ENCODE measurements at regions not wholly inside any gene's neighbourhood (a gene's known extent, or its start where the extent isn't known, plus 50 kb on each side); places are given as distances from the start of the nearest gene placed in this dataset.

DNA sequence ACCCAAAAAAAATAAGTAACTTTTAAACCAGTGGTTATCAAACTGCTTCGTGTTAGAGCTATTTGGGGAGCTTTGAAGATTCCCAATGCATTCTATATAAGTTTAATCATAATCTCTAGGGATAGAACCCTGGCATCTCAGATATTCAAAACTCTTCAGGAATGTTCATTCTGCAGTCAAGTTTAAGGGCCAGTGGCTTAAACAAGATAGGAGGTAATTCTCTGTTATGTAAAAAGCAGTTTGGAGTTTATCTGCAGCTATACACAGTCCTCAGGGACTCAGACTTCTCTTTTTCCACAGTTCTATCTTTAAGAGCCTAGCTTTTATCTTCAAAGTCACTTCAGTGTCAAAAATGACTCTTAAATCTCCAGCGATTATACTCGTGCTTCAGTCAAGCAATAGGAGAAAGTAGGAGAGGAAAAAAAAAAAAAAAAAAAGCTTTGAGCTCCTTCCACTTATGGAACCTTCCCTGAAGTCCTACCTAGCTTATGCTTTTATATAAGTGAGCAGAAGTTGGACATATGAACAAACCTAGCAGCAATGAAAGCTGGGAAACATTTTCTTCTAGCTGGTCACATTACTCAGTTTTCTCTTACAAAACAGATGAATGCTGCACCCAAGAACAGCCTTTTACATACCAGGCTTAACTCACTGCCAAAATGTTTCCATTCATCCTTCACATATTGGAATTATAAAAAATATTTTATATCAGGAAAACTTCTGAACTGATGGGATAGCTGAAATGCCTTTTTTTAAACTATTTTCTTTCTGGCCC is 302.8 kb downstream of the FSCB start:
- H2AFZ ChIP-seq = no peak overlapping the region
- Mint-ChIP-seq H3K27me3 (ENCODE audit: insufficient read depth, low read depth, poor library complexity) (peaks cover 2% of the 10 kb centered on the region), H3K36me3 (ENCODE audit: low read depth) (no peaks in the 10 kb centered on the region; the same call in 2 of the 3 replicates), H3K4me3 (no peak overlapping the region), H3K4me1 (peaks cover 21% of the 10 kb centered on the region), H3K9me3 (peaks cover 6% of the 10 kb centered on the region; the same call in 2 of the 3 replicates), H3K27ac (no peak overlapping the region)
- H3K9me2 ChIP-seq (ENCODE audit: insufficient read depth) = no peaks in the 10 kb centered on the region
- DNase-seq (ENCODE audit: low spot score) (peak; percentile 72), ATAC-seq (peak; percentile 71)
- peak overlapping the region; percentile 42; the same call in 1 of the 2 replicates for H3K27ac ChIP-seq (ENCODE audit: low read depth)
- H3K4me3 ChIP-seq = no peak overlapping the region
- H3K4me2 ChIP-seq = peak overlapping the region; percentile 29
- H3F3A ChIP-seq (replicated peaks; ENCODE audit: low read depth) = no peaks in the 10 kb centered on the region
- peaks cover 19% of the 10 kb centered on the region for H3K4me1 ChIP-seq (ENCODE audit: insufficient read depth)
- TF ChIP-seq POLR2AphosphoS5 (IDR thresholded peaks at IDR 0.05; ENCODE audit: low read depth) = no peak
- peak; percentile 37; the same call in 1 of the 2 replicates for TF ChIP-seq NANOG (IDR thresholded peaks at IDR 0.05; ENCODE audit: borderline replicate concordance)
- no peaks in the 10 kb centered on the region for H3K36me3 ChIP-seq (ENCODE audit: insufficient read depth)
- no peaks in the 10 kb centered on the region for H3K79me2 ChIP-seq (replicated peaks; ENCODE audit: insufficient read depth)
- H4K20me1 ChIP-seq (replicated peaks; ENCODE audit: insufficient read depth) = no peaks in the 10 kb centered on the region
- H3K27me3 ChIP-seq (ENCODE audit: insufficient read depth) = no peaks in the 10 kb centered on the region

DNA sequence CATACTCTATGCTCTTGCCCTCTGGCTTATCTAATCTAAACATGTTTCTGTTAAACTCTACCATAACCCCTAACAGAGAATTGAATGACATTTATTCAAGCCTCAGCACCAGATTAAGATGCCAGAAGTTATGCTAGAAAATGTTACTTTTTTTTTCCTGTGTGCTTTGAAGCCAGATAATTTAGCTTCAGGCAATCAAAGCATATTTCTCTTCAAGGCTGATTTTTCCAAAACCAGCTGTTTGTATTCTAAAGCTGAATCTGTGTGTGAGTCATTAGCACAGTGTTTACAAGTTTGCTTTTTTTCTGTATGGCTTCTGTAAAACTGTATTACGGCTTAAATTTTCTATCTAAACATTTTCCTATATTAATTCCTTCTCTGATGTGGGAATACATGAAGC is 326.1 kb downstream of the FSCB start:
- H4K20me1 ChIP-seq (replicated peaks; ENCODE audit: insufficient read depth) = no peaks in the 10 kb centered on the region
- no peaks in the 10 kb centered on the region for H3F3A ChIP-seq (replicated peaks; ENCODE audit: low read depth)
- H3K27ac ChIP-seq (ENCODE audit: low read depth) = no peak overlapping the region
- DNase-seq (ENCODE audit: low spot score) (no peak), ATAC-seq (no peak)
- H3K36me3 Mint-ChIP-seq (ENCODE audit: low read depth) = peaks cover 3% of the 10 kb centered on the region; the same call in 1 of the 3 replicates
- peaks cover 3% of the 10 kb centered on the region; the same call in 2 of the 3 replicates for H3K9me3 Mint-ChIP-seq
- no peak overlapping the region for H3K27ac Mint-ChIP-seq
- H3K4me2 ChIP-seq = no peak overlapping the region
- no peak overlapping the region for H3K4me3 Mint-ChIP-seq
- H3K4me1 Mint-ChIP-seq = 0 out of 3 replicates have a peak, but pooled peaks cover 4% of the 10 kb centered on the region
- no peak overlapping the region for H3K4me3 ChIP-seq
- no peaks in the 10 kb centered on the region for H3K4me1 ChIP-seq (ENCODE audit: insufficient read depth)
- H3K79me2 ChIP-seq (replicated peaks; ENCODE audit: insufficient read depth) = no peaks in the 10 kb centered on the region
- no peaks in the 10 kb centered on the region for H3K27me3 ChIP-seq (ENCODE audit: insufficient read depth)
- no peaks in the 10 kb centered on the region for H3K9me2 ChIP-seq (ENCODE audit: insufficient read depth)
- H3K27me3 Mint-ChIP-seq (ENCODE audit: insufficient read depth, low read depth, poor library complexity) = no peaks in the 10 kb centered on the region
- no peaks in the 10 kb centered on the region for H3K36me3 ChIP-seq (ENCODE audit: insufficient read depth)
- no peak overlapping the region for H2AFZ ChIP-seq
- TF ChIP-seq, protein P1, sequence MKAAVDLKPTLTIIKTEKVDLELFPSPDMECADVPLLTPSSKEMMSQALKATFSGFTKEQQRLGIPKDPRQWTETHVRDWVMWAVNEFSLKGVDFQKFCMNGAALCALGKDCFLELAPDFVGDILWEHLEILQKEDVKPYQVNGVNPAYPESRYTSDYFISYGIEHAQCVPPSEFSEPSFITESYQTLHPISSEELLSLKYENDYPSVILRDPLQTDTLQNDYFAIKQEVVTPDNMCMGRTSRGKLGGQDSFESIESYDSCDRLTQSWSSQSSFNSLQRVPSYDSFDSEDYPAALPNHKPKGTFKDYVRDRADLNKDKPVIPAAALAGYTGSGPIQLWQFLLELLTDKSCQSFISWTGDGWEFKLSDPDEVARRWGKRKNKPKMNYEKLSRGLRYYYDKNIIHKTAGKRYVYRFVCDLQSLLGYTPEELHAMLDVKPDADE (IDR thresholded peaks at IDR 0.05) = no peak
- TF ChIP-seq EZH2phosphoT487 (IDR thresholded peaks at IDR 0.05; ENCODE audit: unreplicated experiment) (no peak), STAT1 (IDR thresholded peaks at IDR 0.05; ENCODE audit: unreplicated experiment) (no peak), ZNF331 (CRISPR knock-in tag; IDR thresholded peaks at IDR 0.05; ENCODE audit: low read depth) (no peak), NANOG (IDR thresholded peaks at IDR 0.05; ENCODE audit: borderline replicate concordance) (no peak)
- TF ChIP-seq, protein P2, sequence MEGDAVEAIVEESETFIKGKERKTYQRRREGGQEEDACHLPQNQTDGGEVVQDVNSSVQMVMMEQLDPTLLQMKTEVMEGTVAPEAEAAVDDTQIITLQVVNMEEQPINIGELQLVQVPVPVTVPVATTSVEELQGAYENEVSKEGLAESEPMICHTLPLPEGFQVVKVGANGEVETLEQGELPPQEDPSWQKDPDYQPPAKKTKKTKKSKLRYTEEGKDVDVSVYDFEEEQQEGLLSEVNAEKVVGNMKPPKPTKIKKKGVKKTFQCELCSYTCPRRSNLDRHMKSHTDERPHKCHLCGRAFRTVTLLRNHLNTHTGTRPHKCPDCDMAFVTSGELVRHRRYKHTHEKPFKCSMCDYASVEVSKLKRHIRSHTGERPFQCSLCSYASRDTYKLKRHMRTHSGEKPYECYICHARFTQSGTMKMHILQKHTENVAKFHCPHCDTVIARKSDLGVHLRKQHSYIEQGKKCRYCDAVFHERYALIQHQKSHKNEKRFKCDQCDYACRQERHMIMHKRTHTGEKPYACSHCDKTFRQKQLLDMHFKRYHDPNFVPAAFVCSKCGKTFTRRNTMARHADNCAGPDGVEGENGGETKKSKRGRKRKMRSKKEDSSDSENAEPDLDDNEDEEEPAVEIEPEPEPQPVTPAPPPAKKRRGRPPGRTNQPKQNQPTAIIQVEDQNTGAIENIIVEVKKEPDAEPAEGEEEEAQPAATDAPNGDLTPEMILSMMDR (conservative IDR thresholded peaks at IDR 0.05; ENCODE audit: low read depth in 2 of 2) = no peak
- TF ChIP-seq, protein P3, sequence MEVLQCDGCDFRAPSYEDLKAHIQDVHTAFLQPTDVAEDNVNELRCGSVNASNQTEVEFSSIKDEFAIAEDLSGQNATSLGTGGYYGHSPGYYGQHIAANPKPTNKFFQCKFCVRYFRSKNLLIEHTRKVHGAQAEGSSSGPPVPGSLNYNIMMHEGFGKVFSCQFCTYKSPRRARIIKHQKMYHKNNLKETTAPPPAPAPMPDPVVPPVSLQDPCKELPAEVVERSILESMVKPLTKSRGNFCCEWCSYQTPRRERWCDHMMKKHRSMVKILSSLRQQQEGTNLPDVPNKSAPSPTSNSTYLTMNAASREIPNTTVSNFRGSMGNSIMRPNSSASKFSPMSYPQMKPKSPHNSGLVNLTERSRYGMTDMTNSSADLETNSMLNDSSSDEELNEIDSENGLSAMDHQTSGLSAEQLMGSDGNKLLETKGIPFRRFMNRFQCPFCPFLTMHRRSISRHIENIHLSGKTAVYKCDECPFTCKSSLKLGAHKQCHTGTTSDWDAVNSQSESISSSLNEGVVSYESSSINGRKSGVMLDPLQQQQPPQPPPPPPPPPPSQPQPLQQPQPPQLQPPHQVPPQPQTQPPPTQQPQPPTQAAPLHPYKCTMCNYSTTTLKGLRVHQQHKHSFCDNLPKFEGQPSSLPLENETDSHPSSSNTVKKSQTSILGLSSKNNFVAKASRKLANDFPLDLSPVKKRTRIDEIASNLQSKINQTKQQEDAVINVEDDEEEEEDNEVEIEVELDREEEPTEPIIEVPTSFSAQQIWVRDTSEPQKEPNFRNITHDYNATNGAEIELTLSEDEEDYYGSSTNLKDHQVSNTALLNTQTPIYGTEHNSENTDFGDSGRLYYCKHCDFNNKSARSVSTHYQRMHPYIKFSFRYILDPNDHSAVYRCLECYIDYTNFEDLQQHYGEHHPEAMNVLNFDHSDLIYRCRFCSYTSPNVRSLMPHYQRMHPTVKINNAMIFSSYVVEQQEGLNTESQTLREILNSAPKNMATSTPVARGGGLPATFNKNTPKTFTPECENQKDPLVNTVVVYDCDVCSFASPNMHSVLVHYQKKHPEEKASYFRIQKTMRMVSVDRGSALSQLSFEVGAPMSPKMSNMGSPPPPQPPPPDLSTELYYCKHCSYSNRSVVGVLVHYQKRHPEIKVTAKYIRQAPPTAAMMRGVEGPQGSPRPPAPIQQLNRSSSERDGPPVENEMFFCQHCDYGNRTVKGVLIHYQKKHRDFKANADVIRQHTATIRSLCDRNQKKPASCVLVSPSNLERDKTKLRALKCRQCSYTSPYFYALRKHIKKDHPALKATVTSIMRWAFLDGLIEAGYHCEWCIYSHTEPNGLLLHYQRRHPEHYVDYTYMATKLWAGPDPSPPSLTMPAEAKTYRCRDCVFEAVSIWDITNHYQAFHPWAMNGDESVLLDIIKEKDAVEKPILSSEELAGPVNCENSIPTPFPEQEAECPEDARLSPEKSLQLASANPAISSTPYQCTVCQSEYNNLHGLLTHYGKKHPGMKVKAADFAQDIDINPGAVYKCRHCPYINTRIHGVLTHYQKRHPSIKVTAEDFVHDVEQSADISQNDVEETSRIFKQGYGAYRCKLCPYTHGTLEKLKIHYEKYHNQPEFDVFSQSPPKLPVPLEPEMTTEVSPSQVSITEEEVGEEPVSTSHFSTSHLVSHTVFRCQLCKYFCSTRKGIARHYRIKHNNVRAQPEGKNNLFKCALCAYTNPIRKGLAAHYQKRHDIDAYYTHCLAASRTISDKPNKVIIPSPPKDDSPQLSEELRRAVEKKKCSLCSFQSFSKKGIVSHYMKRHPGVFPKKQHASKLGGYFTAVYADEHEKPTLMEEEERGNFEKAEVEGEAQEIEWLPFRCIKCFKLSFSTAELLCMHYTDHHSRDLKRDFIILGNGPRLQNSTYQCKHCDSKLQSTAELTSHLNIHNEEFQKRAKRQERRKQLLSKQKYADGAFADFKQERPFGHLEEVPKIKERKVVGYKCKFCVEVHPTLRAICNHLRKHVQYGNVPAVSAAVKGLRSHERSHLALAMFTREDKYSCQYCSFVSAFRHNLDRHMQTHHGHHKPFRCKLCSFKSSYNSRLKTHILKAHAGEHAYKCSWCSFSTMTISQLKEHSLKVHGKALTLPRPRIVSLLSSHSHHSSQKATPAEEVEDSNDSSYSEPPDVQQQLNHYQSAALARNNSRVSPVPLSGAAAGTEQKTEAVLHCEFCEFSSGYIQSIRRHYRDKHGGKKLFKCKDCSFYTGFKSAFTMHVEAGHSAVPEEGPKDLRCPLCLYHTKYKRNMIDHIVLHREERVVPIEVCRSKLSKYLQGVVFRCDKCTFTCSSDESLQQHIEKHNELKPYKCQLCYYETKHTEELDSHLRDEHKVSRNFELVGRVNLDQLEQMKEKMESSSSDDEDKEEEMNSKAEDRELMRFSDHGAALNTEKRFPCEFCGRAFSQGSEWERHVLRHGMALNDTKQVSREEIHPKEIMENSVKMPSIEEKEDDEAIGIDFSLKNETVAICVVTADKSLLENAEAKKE (CRISPR knock-in tag; IDR thresholded peaks at IDR 0.05) = no peak

Measured in GM23338 (cell line).